CD4-positive, alpha-beta T cell (primary cell): ENCODE measurements at regions not wholly inside any gene's neighbourhood (a gene's known extent, or its start where the extent isn't known, plus 50 kb on each side); places are given as distances from the start of the nearest gene placed in this dataset.

ENCODE experiments used
- ATAC-seq: fragments of 200-7000 bp; cut with Tn5 transposase; one replicate; pipeline ENCODE4 v1.10.0; 2022; ENCODE audit warnings: mild to moderate bottlenecking; ENCODE audit not compliant: poor library complexity
- CTCF ChIA-PET: fragments of 350-600 bp; sonication (Branson Sonifier 250); formaldehyde crosslinking; loops from one replicate; lab custom pipeline; 2021; ENCODE audit warnings: antibody characterized with exemption, inconsistent platforms; lab: Charles Lee
- POLR2A ChIA-PET: fragments of 350-600 bp; sonication (Branson Sonifier 250); formaldehyde crosslinking; loops from one replicate; lab custom pipeline; 2021; ENCODE audit warnings: antibody characterized with exemption, inconsistent platforms; lab: Charles Lee
- DNase-seq, 14 experiments: peaks; one replicate each; pipeline ENCODE4 v3.0.0-alpha.2; 2013 to 2020; ENCODE audit warnings: mixed read lengths in 2 of 14
- H3K27ac ChIP-seq, 2 donors: one replicate each; pipeline versions ENCODE4 v1.5.1 to v1.7.0; 2013; ENCODE audit warnings: low read length in 2 of 2, low read depth in 1 of 2, mild to moderate bottlenecking in 1 of 2
- H3K27me3 ChIP-seq, 2 experiments: 1 replicate in 1 of 2; 2 replicates in 1 of 2; pipeline versions ENCODE4 v1.6.1 to v1.7.0; 2013; ENCODE audit warnings: low read length in 2 of 2, control low read depth in 1 of 2, mild to moderate bottlenecking in 1 of 2, moderate library complexity in 1 of 2; ENCODE audit not compliant: insufficient read depth in 2 of 2, control insufficient read depth in 1 of 2
- H3K36me3 ChIP-seq: one replicate; pipeline ENCODE4 v1.6.1; 2013; ENCODE audit warnings: low read length, control low read depth; ENCODE audit not compliant: insufficient read depth
- H3K4me1 ChIP-seq: one replicate; pipeline ENCODE4 v1.6.1; 2013; ENCODE audit warnings: low read length, control low read depth; ENCODE audit not compliant: insufficient read depth
- H3K4me3 ChIP-seq: one replicate; pipeline ENCODE4 v1.5.1; 2013; ENCODE audit warnings: mild to moderate bottlenecking, low read length, moderate library complexity
- H3K9me3 ChIP-seq, 2 experiments: 1 replicate in 1 of 2; 2 replicates in 1 of 2; pipeline versions ENCODE4 v1.6.1 to v1.7.0; 2013; ENCODE audit warnings: low read length in 2 of 2, mild to moderate bottlenecking in 2 of 2, control low read depth in 1 of 2, moderate library complexity in 1 of 2; ENCODE audit not compliant: control insufficient read depth in 1 of 2, insufficient read depth in 1 of 2
- H3K27ac Mint-ChIP-seq: one replicate; pipeline ENCODE4 v1.8.0; 2020; ENCODE audit warnings: mixed read lengths
- H3K27me3 Mint-ChIP-seq: one replicate; pipeline ENCODE4 v1.8.0; 2021; ENCODE audit warnings: mixed read lengths
- H3K36me3 Mint-ChIP-seq: one replicate; pipeline ENCODE4 v1.8.0; 2021; ENCODE audit warnings: low read depth, mixed read lengths
- H3K4me1 Mint-ChIP-seq: one replicate; pipeline ENCODE4 v1.8.0; 2021; ENCODE audit warnings: low read depth, mixed read lengths
- H3K4me3 Mint-ChIP-seq: one replicate; pipeline ENCODE4 v1.8.0; 2020; ENCODE audit warnings: mild to moderate bottlenecking, mixed read lengths
- H3K9me3 Mint-ChIP-seq: one replicate; pipeline ENCODE4 v1.8.0; 2020; ENCODE audit warnings: mixed read lengths
- intact Hi-C, 2 experiments: fragments of 100-400 bp; cut with DNase I in 1 of 2; cut with micrococcal nuclease in 1 of 2; formaldehyde crosslinking; loops; one replicate each; pipeline versions ENCODE4 v1.15.1 to v1.9.0; 2023 to 2025; cut with DNase I, micrococcal nuclease
- TF ChIP-seq, protein P1 (sequence below): fragments of 200-600 bp; IDR thresholded peaks from one replicate; pipeline ENCODE4 v1.8.0; 2022; ENCODE audit warnings: antibody characterized with exemption, mild to moderate bottlenecking

DNA sequence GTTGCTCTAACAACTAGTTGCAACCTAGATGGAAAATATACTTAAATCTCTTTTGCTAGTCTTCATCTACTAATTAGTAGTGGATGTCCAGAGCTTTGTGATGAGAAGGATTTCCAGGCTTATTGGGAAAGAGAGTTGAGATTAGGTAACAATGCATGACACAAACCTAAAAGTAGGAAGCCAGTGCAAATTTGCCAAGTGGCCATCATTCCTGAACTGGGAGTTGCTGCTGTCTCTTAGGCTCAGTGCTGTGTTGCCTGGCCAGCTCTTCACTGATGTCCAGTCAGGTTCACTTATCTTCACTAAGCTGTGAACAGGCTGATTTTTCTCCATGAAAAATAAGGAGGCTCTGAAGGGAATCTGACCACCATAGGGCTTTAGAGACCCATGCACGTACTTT, 105.6 kb upstream of the AMOT start:
- Mint-ChIP-seq H3K9me3 (no peaks in the 10 kb centered on the region), H3K4me3 (no peak overlapping the region), H3K36me3 (no peaks in the 10 kb centered on the region), H3K27ac (no peak overlapping the region), H3K4me1 (no peaks in the 10 kb centered on the region), H3K27me3 (no peaks in the 10 kb centered on the region)
- no peaks in the 10 kb centered on the region for H3K27me3 ChIP-seq
- TF ChIP-seq, protein P1, sequence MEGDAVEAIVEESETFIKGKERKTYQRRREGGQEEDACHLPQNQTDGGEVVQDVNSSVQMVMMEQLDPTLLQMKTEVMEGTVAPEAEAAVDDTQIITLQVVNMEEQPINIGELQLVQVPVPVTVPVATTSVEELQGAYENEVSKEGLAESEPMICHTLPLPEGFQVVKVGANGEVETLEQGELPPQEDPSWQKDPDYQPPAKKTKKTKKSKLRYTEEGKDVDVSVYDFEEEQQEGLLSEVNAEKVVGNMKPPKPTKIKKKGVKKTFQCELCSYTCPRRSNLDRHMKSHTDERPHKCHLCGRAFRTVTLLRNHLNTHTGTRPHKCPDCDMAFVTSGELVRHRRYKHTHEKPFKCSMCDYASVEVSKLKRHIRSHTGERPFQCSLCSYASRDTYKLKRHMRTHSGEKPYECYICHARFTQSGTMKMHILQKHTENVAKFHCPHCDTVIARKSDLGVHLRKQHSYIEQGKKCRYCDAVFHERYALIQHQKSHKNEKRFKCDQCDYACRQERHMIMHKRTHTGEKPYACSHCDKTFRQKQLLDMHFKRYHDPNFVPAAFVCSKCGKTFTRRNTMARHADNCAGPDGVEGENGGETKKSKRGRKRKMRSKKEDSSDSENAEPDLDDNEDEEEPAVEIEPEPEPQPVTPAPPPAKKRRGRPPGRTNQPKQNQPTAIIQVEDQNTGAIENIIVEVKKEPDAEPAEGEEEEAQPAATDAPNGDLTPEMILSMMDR: no peak
- no peaks in the 10 kb centered on the region for H3K9me3 ChIP-seq
- DNase-seq (no peak), ATAC-seq (no peak)
- CTCF ChIA-PET: no interaction called here
- POLR2A ChIA-PET: no interaction called here
- H3K4me1 ChIP-seq: no peaks in the 10 kb centered on the region
- no peak overlapping the region for H3K4me3 ChIP-seq
- H3K27ac ChIP-seq: no peak overlapping the region
- intact Hi-C loops: no loop called here
- H3K36me3 ChIP-seq: no peaks in the 10 kb centered on the region

DNA sequence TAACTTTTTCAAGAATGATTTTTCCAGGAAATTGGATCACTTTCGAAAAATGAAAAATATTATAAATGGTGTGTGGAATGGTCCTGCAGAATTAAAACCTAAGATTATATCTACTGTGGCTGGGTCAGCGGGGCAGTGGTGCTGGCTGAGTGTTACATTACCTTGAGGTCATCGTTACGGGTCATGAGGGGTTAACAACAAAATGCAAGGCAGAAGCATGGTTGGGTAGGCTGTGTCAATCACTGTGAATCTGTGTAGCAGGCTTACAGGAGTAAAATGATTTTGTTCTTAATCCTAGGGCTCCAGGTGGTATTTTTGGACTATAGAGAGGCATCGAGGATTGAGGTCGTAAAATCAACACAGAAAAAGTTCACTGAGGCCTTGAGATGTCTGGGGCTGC, 105.2 kb upstream of the AMOT start:
- ChIA-PET CTCF (no interaction called here), POLR2A (no interaction called here)
- no peaks in the 10 kb centered on the region for H3K4me1 Mint-ChIP-seq
- no peak overlapping the region for H3K27ac ChIP-seq
- H3K4me1 ChIP-seq: no peaks in the 10 kb centered on the region
- H3K36me3 ChIP-seq: no peaks in the 10 kb centered on the region
- no peak overlapping the region for H3K4me3 Mint-ChIP-seq
- intact Hi-C loops: no loop called here
- no peak for DNase-seq
- H3K27me3 ChIP-seq: no peaks in the 10 kb centered on the region
- H3K9me3 ChIP-seq: no peaks in the 10 kb centered on the region
- H3K4me3 ChIP-seq: no peak overlapping the region
- H3K27ac Mint-ChIP-seq: no peak overlapping the region
- TF ChIP-seq, protein P1: no peak
- no peak for ATAC-seq
- no peaks in the 10 kb centered on the region for H3K36me3 Mint-ChIP-seq
- H3K9me3 Mint-ChIP-seq: no peaks in the 10 kb centered on the region
- no peaks in the 10 kb centered on the region for H3K27me3 Mint-ChIP-seq

DNA sequence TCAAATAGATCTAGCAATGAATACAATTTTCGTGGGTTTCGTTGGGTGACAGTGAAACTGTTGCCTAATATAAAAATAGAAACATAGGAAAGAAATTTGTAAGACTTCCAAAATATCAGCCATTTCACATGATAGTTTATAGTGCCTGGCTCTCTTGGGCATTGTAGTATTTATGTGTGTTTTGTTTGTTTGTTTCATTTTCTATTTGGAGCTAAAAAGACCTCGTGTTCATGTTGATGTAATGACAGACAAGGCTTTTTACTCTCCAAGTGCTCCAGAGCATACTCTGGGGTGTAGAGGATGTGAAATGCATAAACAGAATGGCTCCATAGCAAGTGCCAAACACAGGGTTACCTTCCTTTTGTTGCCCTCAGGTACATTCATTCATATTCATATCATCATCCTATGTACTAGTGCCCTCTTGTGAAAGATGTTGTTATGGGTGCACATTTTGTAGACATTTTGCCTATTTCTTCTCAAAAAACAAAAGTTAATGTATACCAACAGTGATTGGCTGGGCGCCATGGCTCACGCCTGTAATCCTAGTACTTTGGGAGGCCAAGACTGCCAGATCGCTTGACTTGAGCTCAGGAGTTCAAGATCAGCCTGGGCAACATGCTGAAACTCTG, 100.7 kb upstream of the AMOT start:
- CTCF ChIA-PET: no interaction called here
- no peaks in the 10 kb centered on the region for H3K27me3 Mint-ChIP-seq
- H3K27me3 ChIP-seq: no peaks in the 10 kb centered on the region

More for the DNA sequence above, 100.7 kb upstream of the AMOT start:
- H3K4me3 ChIP-seq: no peak overlapping the region
- intact Hi-C loops: no loop called here
- no peaks in the 10 kb centered on the region for H3K4me1 ChIP-seq
- DNase-seq (no peak), ATAC-seq (no peak)
- no peaks in the 10 kb centered on the region for H3K36me3 ChIP-seq
- H3K4me3 Mint-ChIP-seq: no peak overlapping the region
- H3K9me3 Mint-ChIP-seq: no peaks in the 10 kb centered on the region
- no peak overlapping the region for H3K27ac Mint-ChIP-seq
- no peaks in the 10 kb centered on the region for H3K36me3 Mint-ChIP-seq
- H3K27ac ChIP-seq: no peak overlapping the region
- POLR2A ChIA-PET: no interaction called here
- H3K9me3 ChIP-seq: no peaks in the 10 kb centered on the region
- TF ChIP-seq, protein P1: no peak
- H3K4me1 Mint-ChIP-seq: no peaks in the 10 kb centered on the region
